ENCODE measurements at regions not wholly inside any gene's neighbourhood (a gene's known extent, or its start where the extent isn't known, plus 50 kb on each side); places are given as distances from the start of the nearest gene placed in this dataset.

DNA sequence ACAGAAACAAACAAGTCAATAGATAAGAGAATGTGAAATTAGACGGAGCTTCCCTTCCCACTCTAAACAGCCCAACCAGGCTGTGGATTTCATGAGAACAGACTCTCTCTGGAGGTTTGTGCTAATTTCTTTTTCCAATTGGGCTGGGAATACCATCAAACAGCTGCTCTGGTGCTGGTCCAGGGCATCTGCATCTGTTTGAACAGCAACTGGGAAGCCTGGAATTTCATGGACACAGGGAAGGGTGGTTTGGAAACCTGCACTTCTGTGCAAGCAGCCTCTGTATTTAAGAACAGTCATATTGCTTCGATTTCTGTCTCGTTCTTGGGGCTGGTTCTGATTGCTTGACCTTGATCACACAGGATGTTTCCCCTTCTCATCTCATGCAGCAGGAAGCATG, 88.7 kb downstream of the FOXL1 start:
- no peak for TF ChIP-seq EZH2 (IDR thresholded peaks at IDR 0.05; ENCODE audit: borderline replicate concordance, low read depth, low read length, poor library complexity, severe bottlenecking)
- TF ChIP-seq, protein P1, sequence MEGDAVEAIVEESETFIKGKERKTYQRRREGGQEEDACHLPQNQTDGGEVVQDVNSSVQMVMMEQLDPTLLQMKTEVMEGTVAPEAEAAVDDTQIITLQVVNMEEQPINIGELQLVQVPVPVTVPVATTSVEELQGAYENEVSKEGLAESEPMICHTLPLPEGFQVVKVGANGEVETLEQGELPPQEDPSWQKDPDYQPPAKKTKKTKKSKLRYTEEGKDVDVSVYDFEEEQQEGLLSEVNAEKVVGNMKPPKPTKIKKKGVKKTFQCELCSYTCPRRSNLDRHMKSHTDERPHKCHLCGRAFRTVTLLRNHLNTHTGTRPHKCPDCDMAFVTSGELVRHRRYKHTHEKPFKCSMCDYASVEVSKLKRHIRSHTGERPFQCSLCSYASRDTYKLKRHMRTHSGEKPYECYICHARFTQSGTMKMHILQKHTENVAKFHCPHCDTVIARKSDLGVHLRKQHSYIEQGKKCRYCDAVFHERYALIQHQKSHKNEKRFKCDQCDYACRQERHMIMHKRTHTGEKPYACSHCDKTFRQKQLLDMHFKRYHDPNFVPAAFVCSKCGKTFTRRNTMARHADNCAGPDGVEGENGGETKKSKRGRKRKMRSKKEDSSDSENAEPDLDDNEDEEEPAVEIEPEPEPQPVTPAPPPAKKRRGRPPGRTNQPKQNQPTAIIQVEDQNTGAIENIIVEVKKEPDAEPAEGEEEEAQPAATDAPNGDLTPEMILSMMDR (conservative IDR thresholded peaks at IDR 0.05; ENCODE audit: low read depth, low read length): no peak
